K562 (cell line): ENCODE measurements at regions not wholly inside any gene's neighbourhood (a gene's known extent, or its start where the extent isn't known, plus 50 kb on each side); places are given as distances from the start of the nearest gene placed in this dataset.

Experiments used
- ATAC-seq: fragments of 200-7000 bp; cut with Tn5 transposase; 3 replicates; pipeline ENCODE4 v1.9.1; 2020; ENCODE audit warnings: moderate library complexity
- BruUV-seq: library from RNA; stranded (reverse); fragments of 400-500 nt; replicated peaks from 2 replicates; lab custom pipeline; 2021; lab: Mats Ljungman, UMichigan
- CTCF ChIA-PET: fragments of 300-600 bp; formaldehyde crosslinking; extraction: SDS; loops from one replicate; lab custom pipeline; 2021; ENCODE audit warnings: low intra/inter-chr PET ratio; lab: Yijun Ruan, JAX
- POLR2A ChIA-PET: fragments of 300-600, 350-650 bp; sonication (Branson Sonifier 250); formaldehyde crosslinking; extraction: SDS; loops from one replicate; lab custom pipeline; 2021; ENCODE audit warnings: antibody characterized with exemption, inconsistent platforms; lab: Yijun Ruan, JAX
- DNase-seq, 4 experiments: peaks; one replicate each; pipeline versions ENCODE4 v3.0.0 to v3.0.0-alpha.2; 2011 to 2018; ENCODE audit warnings: low spot score in 3 of 4, mixed read lengths in 3 of 4; ENCODE audit errors: extremely low read depth in 1 of 4
- FAIRE-seq: peaks from 2 replicates; lab custom pipeline; 2011; peaks lifted over from hg19 to GRCh38; lab: Jason Lieb, UNC
- H2AFZ ChIP-seq: 2 replicates; pipeline ENCODE4 v1.6.0; 2011; ENCODE audit warnings: low read depth, low read length, control low read depth, inconsistent platforms
- H3K27ac ChIP-seq: fragments of 200-600 bp; 3 replicates; pipeline ENCODE4 v1.8.0; 2011; ENCODE audit warnings: low read depth, mild to moderate bottlenecking, control low read depth, inconsistent platforms, low read length, moderate library complexity, mixed read lengths; ENCODE audit errors: extremely low read depth
- H3K27me3 ChIP-seq, 2 experiments: fragments of 300-600 bp in 1 of 2; 2 replicates in 1 of 2; 3 replicates in 1 of 2; pipeline versions ENCODE4 v1.6.0 to v1.8.0; 2011; ENCODE audit warnings: inconsistent platforms in 2 of 2, low read length in 2 of 2, mild to moderate bottlenecking in 1 of 2, mixed read lengths in 1 of 2, moderate library complexity in 1 of 2; ENCODE audit not compliant: control insufficient read depth in 2 of 2, insufficient read depth in 2 of 2
- H3K36me3 ChIP-seq: fragments of 300-600 bp; 3 replicates; pipeline ENCODE4 v1.8.0; 2011; ENCODE audit warnings: mild to moderate bottlenecking, low read length, inconsistent platforms; ENCODE audit not compliant: control insufficient read depth, insufficient read depth
- H3K4me1 ChIP-seq, 2 experiments: fragments of 200-600 bp in 1 of 2; replicated peaks in 1 of 2; 2 replicates in 1 of 2; 3 replicates in 1 of 2; pipeline versions ENCODE4 v1.5.1 to v1.8.0; 2011; ENCODE audit warnings: inconsistent platforms in 2 of 2, low read length in 2 of 2, mild to moderate bottlenecking in 1 of 2, mixed read lengths in 1 of 2, moderate library complexity in 1 of 2; ENCODE audit not compliant: control insufficient read depth in 2 of 2, insufficient read depth in 2 of 2
- H3K4me2 ChIP-seq: 2 replicates; pipeline ENCODE4 v1.6.1; 2011; ENCODE audit warnings: low read length, control low read depth, inconsistent platforms, mixed read lengths; ENCODE audit not compliant: insufficient read depth
- H3K4me3 ChIP-seq: fragments of 200-600 bp; sonication (generic), shearing (Covaris generic); 2 replicates; pipeline ENCODE4 v1.5.1; 2016; ENCODE audit warnings: control low read depth, inconsistent platforms
- H3K79me2 ChIP-seq: fragments of 200-600 bp; 3 replicates; pipeline ENCODE4 v1.8.0; 2011; ENCODE audit warnings: low read length, inconsistent platforms; ENCODE audit not compliant: control insufficient read depth, insufficient read depth
- H3K9ac ChIP-seq, 2 experiments: 2 replicates each; pipeline versions ENCODE4 v1.6.0 to v1.6.1; 2011; ENCODE audit warnings: low read depth in 2 of 2, low read length in 2 of 2, control low read depth in 1 of 2, inconsistent platforms in 1 of 2, mild to moderate bottlenecking in 1 of 2, mixed read lengths in 1 of 2; ENCODE audit not compliant: insufficient read depth in 1 of 2
- H3K9me1 ChIP-seq: one replicate; pipeline ENCODE4 v1.6.0; 2011; ENCODE audit warnings: inconsistent platforms, mild to moderate bottlenecking, low read length, moderate library complexity; ENCODE audit not compliant: control insufficient read depth, insufficient read depth
- H3K9me3 ChIP-seq: replicated peaks from 2 replicates; pipeline ENCODE4 v1.5.1; 2011; ENCODE audit warnings: low read depth, low read length, inconsistent platforms; ENCODE audit not compliant: control insufficient read depth, insufficient read depth
- H4K20me1 ChIP-seq: replicated peaks from 2 replicates; pipeline ENCODE4 v1.6.1; 2011; ENCODE audit warnings: low read length, inconsistent platforms, mixed read lengths; ENCODE audit not compliant: control insufficient read depth, insufficient read depth
- CBX1 ChIP-seq: sonication (generic); IDR thresholded peaks from 2 replicates; pipeline ENCODE4 v1.6.1; 2016; ENCODE audit warnings: antibody characterized with exemption, low read depth, mild to moderate bottlenecking
- COPS2 ChIP-seq: fragments of 450-650 bp; conservative IDR thresholded peaks from 2 replicates; pipeline ENCODE4 v1.6.1; 2016; ENCODE audit warnings: mild to moderate bottlenecking, moderate library complexity
- FOXA1 ChIP-seq: fragments of 450-650 bp; IDR thresholded peaks from 2 replicates; pipeline ENCODE4 v1.6.1; 2016; ENCODE audit warnings: mild to moderate bottlenecking, borderline replicate concordance
- HEY1 ChIP-seq: fragments of 250-450 bp; sonication (Bioruptor Pico); IDR thresholded peaks from 2 replicates; pipeline ENCODE4 v1.5.0; 2020; ENCODE audit warnings: mild to moderate bottlenecking, moderate library complexity, borderline replicate concordance
- POLR2AphosphoS5 ChIP-seq: IDR thresholded peaks from 2 replicates; pipeline ENCODE4 v1.6.1; 2011; ENCODE audit warnings: mild to moderate bottlenecking, low read depth, low read length, moderate library complexity; ENCODE audit not compliant: control insufficient read depth, insufficient read depth
- SIN3B ChIP-seq: fragments of 450-650 bp; IDR thresholded peaks from 2 replicates; pipeline ENCODE4 v1.6.1; 2017; ENCODE audit warnings: low read depth, mild to moderate bottlenecking, moderate library complexity
- THRAP3 ChIP-seq: fragments of 450-650 bp; IDR thresholded peaks from 2 replicates; pipeline ENCODE4 v1.6.1; 2016; ENCODE audit warnings: mild to moderate bottlenecking, inconsistent platforms, borderline replicate concordance
- ZBTB9 ChIP-seq: fragments of 450-650 bp; formaldehyde crosslinking; IDR thresholded peaks from 2 replicates; pipeline ENCODE4 v1.4.0; 2020; ENCODE audit warnings: mild to moderate bottlenecking, moderate library complexity
- ZNF174 ChIP-seq: fragments of 250-450 bp; sonication (Bioruptor Pico); IDR thresholded peaks from 2 replicates; pipeline ENCODE4 v1.4.0; 2020; ENCODE audit warnings: mild to moderate bottlenecking
- ZNF3 ChIP-seq: fragments of 250-450 bp; sonication (Bioruptor Pico); IDR thresholded peaks from 2 replicates; pipeline ENCODE4 v1.5.0; 2021; ENCODE audit warnings: mild to moderate bottlenecking, moderate library complexity
- ZNF586 ChIP-seq: fragments of 450-650 bp; formaldehyde crosslinking; conservative IDR thresholded peaks from 2 replicates; pipeline ENCODE4 v1.4.0; 2020; ENCODE audit warnings: mild to moderate bottlenecking, moderate library complexity
- ZNF696 ChIP-seq: fragments of 250-450 bp; sonication (Bioruptor Pico); conservative IDR thresholded peaks from 2 replicates; pipeline ENCODE4 v1.4.0; 2020; ENCODE audit warnings: mild to moderate bottlenecking, moderate library complexity
- ZNF699 ChIP-seq: fragments of 250-450 bp; sonication (Bioruptor Pico); IDR thresholded peaks from 2 replicates; pipeline ENCODE4 v1.8.0; 2021; ENCODE audit warnings: mild to moderate bottlenecking, moderate library complexity; ENCODE audit not compliant: insufficient replicate concordance
- ZNF830 ChIP-seq: fragments of 250-450 bp; sonication (Bioruptor Pico); IDR thresholded peaks from 2 replicates; pipeline ENCODE4 v1.5.0; 2021; ENCODE audit warnings: mild to moderate bottlenecking
- ZSCAN29 ChIP-seq: fragments of 450-650 bp; IDR thresholded peaks from 2 replicates; pipeline ENCODE4 v1.6.1; 2017
- WGBS: fragments of 100-300 bp; shearing (Covaris generic); methylation state at CpG from one replicate; pipeline ENCODE4 v1.1.6; 2016; ENCODE audit warnings: low coverage, mixed read lengths; ENCODE audit not compliant: insufficient coverage; ENCODE audit errors: missing lambda C conversion rate; 5-methylcytosine and 5-hydroxymethylcytosine counted together
- in situ Hi-C: fragments of 300-500 bp; cut with MboI; formaldehyde crosslinking; loops from 4 replicates; pipeline ENCODE4 v1.15.0; 2018; ENCODE audit warnings: inconsistent platforms, mixed read lengths
- intact Hi-C: fragments of 100-400 bp; cut with micrococcal nuclease; formaldehyde crosslinking; loops from 2 replicates; pipeline ENCODE4 v1.14.2; 2022
- TF ChIP-seq, protein P1 (sequence below): sonication (generic); formaldehyde crosslinking; IDR thresholded peaks from 2 replicates; pipeline ENCODE4 v1.8.0; 2022; ENCODE audit warnings: mild to moderate bottlenecking, missing genetic modification reagents

GRCh38 chr1:224800486-224801119 is 128.9 kb upstream of the DNAH14 start:
- H3K36me3 ChIP-seq: no peaks in the 10 kb centered on the region
- WGBS: 0% methylated on average over 8 of the region's 8 CpGs
- H3K4me1 ChIP-seq: no peaks in the 10 kb centered on the region
- intact Hi-C loops: no loop called here
- in situ Hi-C loops: no loop called here
- H4K20me1 ChIP-seq: no peaks in the 10 kb centered on the region
- no peak overlapping the region for H3K9ac ChIP-seq
- H3K79me2 ChIP-seq: no peaks in the 10 kb centered on the region
- no peak overlapping the region for H3K27ac ChIP-seq
- no peaks in the 10 kb centered on the region for H3K9me3 ChIP-seq
- no peak for DNase-seq
- H3K27me3 ChIP-seq: no peaks in the 10 kb centered on the region
- H3K4me2 ChIP-seq: no peak overlapping the region
- no TSS peak for BruUV-seq
- CTCF ChIA-PET: no interaction called here
- TF ChIP-seq HEY1 (CRISPR knock-in tag) (no peak), ZNF699 (no peak), CBX1 (no peak), COPS2 (no peak), ZSCAN29 (no peak), FOXA1 (no peak), ZNF586 (CRISPR knock-in tag) (no peak), ZBTB9 (no peak), SIN3B (no peak), ZNF696 (CRISPR knock-in tag) (no peak), ZNF830 (CRISPR knock-in tag) (no peak), THRAP3 (no peak), ZNF174 (no peak), ZNF3 (CRISPR knock-in tag) (no peak), POLR2AphosphoS5 (no peak)
- TF ChIP-seq, protein P1, sequence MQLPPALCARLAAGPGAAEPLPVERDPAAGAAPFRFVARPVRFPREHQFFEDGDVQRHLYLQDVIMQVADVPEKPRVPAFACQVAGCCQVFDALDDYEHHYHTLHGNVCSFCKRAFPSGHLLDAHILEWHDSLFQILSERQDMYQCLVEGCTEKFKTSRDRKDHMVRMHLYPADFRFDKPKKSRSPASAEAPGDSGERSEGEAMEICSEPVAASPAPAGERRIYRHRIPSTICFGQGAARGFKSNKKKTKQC (CRISPR knock-in tag): no peak
- no peak overlapping the region for H2AFZ ChIP-seq
- no peak for FAIRE-seq
- ATAC-seq: no peak
- POLR2A ChIA-PET: no interaction called here
- H3K9me1 ChIP-seq: no peaks in the 10 kb centered on the region
- H3K4me3 ChIP-seq: no peak overlapping the region
